H1 (cell line): ENCODE measurements at regions not wholly inside any gene's neighbourhood (a gene's known extent, or its start where the extent isn't known, plus 50 kb on each side); places are given as distances from the start of the nearest gene placed in this dataset.

Experiments
- EGR1 ChIP-seq: IDR thresholded peaks from 2 replicates; pipeline ENCODE4 v1.6.1; 2011; ENCODE audit warnings: low read depth, low read length, borderline replicate concordance
- TF ChIP-seq, protein P1 (sequence below): IDR thresholded peaks from 2 replicates; pipeline ENCODE4 v1.6.1; 2011; ENCODE audit warnings: low read length, improper control_type of control experiment

DNA sequence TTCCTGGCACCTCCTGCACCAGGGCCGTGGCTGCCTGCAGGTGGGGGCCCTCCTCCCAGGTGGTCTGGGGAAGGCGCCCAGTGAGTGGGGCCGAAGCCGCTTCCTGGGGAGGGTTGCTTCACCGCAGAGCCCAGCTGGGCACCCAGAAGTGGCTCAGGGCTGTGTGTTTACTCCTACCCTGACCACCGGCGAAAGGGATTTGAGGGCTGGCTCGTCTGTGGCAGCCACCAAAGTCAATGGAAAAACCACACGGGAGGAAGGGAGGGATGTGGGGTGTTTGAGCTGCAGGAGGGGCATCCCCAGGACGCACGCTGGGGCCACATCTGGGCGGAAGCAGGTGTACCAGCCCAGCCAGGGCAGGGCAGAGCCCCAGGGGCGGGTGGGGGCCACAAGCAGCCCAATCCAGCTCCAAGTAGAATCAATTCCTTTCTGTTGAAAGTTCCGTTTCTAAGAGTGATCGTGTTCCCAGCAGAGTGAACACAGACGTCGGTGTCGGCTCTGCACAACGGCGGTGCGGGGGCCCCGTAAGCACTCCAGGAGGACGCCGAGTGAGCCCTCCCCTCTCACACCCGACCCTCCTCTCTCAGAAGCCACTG is 69.9 kb downstream of the FOXL3 start (continued):
- TF ChIP-seq EGR1, result no peak
- TF ChIP-seq, protein P1, sequence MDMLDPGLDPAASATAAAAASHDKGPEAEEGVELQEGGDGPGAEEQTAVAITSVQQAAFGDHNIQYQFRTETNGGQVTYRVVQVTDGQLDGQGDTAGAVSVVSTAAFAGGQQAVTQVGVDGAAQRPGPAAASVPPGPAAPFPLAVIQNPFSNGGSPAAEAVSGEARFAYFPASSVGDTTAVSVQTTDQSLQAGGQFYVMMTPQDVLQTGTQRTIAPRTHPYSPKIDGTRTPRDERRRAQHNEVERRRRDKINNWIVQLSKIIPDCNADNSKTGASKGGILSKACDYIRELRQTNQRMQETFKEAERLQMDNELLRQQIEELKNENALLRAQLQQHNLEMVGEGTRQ, result no peak
- TF ChIP-seq, all 59 proteins: peak for 0
